Trophoblast cell (in vitro differentiated cells and primary cell): ENCODE measurements at regions not wholly inside any gene's neighbourhood (a gene's known extent, or its start where the extent isn't known, plus 50 kb on each side); places are given as distances from the start of the nearest gene placed in this dataset.

Source experiments
- DNase-seq, 2 donors: peaks; one replicate each; pipeline ENCODE4 v3.0.0-alpha.2; 2016
- H2AFZ ChIP-seq: 2 replicates; pipeline ENCODE4 v1.6.1; 2013; ENCODE audit warnings: low read length, moderate library complexity, mild to moderate bottlenecking; ENCODE audit not compliant: insufficient read depth, poor library complexity
- H2AK5ac ChIP-seq: 2 replicates; pipeline ENCODE4 v1.6.1; 2013; ENCODE audit warnings: mild to moderate bottlenecking, low read length
- H2BK120ac ChIP-seq: 2 replicates; pipeline ENCODE4 v1.6.1; 2013; ENCODE audit warnings: low read length, mild to moderate bottlenecking, moderate library complexity; ENCODE audit not compliant: insufficient read depth, poor library complexity
- H2BK12ac ChIP-seq: 2 replicates; pipeline ENCODE4 v1.6.1; 2013; ENCODE audit warnings: mild to moderate bottlenecking, low read length, moderate library complexity
- H2BK5ac ChIP-seq: 2 replicates; pipeline ENCODE4 v1.6.1; 2013; ENCODE audit warnings: low read length, low read depth, moderate library complexity, mild to moderate bottlenecking; ENCODE audit not compliant: poor library complexity
- H3K14ac ChIP-seq: 2 replicates; pipeline ENCODE4 v1.6.1; 2013; ENCODE audit warnings: mild to moderate bottlenecking, low read length
- H3K18ac ChIP-seq: 2 replicates; pipeline ENCODE4 v1.6.1; 2013; ENCODE audit warnings: mild to moderate bottlenecking, low read length
- H3K23ac ChIP-seq: 2 replicates; pipeline ENCODE4 v1.6.1; 2013; ENCODE audit warnings: low read length
- H3K27ac ChIP-seq: 2 replicates; pipeline ENCODE4 v1.5.1; 2013; ENCODE audit warnings: low read depth, mild to moderate bottlenecking, inconsistent platforms, low read length, moderate library complexity
- H3K27me3 ChIP-seq: 2 replicates; pipeline ENCODE4 v1.6.1; 2013; ENCODE audit warnings: inconsistent platforms, mild to moderate bottlenecking, low read length, moderate library complexity; ENCODE audit not compliant: insufficient read depth
- H3K36me3 ChIP-seq, 2 experiments: 1 replicate in 1 of 2; 2 replicates in 1 of 2; pipeline ENCODE4 v1.6.1; 2013; ENCODE audit warnings: low read length in 2 of 2, mild to moderate bottlenecking in 2 of 2, moderate library complexity in 1 of 2; ENCODE audit not compliant: insufficient read depth in 2 of 2, control insufficient read depth in 1 of 2
- H3K4ac ChIP-seq: 2 replicates; pipeline ENCODE4 v1.6.1; 2013; ENCODE audit warnings: low read depth, mild to moderate bottlenecking, low read length, moderate library complexity
- H3K4me1 ChIP-seq, 2 experiments: 1 replicate in 1 of 2; 2 replicates in 1 of 2; pipeline ENCODE4 v1.6.1; 2013; ENCODE audit warnings: low read length in 2 of 2, mild to moderate bottlenecking in 2 of 2, moderate library complexity in 1 of 2; ENCODE audit not compliant: insufficient read depth in 2 of 2, control insufficient read depth in 1 of 2
- H3K4me2 ChIP-seq: 2 replicates; pipeline ENCODE4 v1.6.1; 2013; ENCODE audit warnings: inconsistent platforms, mild to moderate bottlenecking, low read length, moderate library complexity
- H3K4me3 ChIP-seq: 2 replicates; pipeline ENCODE4 v1.5.1; 2013; ENCODE audit warnings: mild to moderate bottlenecking, low read depth, low read length, inconsistent platforms
- H3K79me1 ChIP-seq: one replicate; pipeline ENCODE4 v1.6.1; 2013; ENCODE audit warnings: low read length
- H3K79me2 ChIP-seq: 2 replicates; pipeline ENCODE4 v1.6.1; 2013; ENCODE audit warnings: low read length, mild to moderate bottlenecking; ENCODE audit not compliant: control insufficient read depth, insufficient read depth, poor library complexity
- H3K9ac ChIP-seq: 2 replicates; pipeline ENCODE4 v1.6.1; 2013; ENCODE audit warnings: mild to moderate bottlenecking, low read length
- H3K9me3 ChIP-seq: 2 replicates; pipeline ENCODE4 v1.6.1; 2013; ENCODE audit warnings: low read depth, mild to moderate bottlenecking, control low read depth, inconsistent platforms, low read length; ENCODE audit not compliant: insufficient read depth
- H4K12ac ChIP-seq: 2 replicates; pipeline ENCODE4 v1.6.1; 2013; ENCODE audit warnings: low read depth, mild to moderate bottlenecking, low read length, moderate library complexity
- H4K8ac ChIP-seq: 2 replicates; pipeline ENCODE4 v1.6.1; 2013; ENCODE audit warnings: low read depth, mild to moderate bottlenecking, low read length, moderate library complexity
- H4K91ac ChIP-seq: one replicate; pipeline ENCODE4 v1.6.1; 2013; ENCODE audit warnings: low read depth, mild to moderate bottlenecking, low read length, moderate library complexity
- WGBS: extraction: QIAGEN DNeasy Blood & Tissue Kit; methylation state at CpG from one replicate; pipeline ENCODE4 v1.1.7; 2013; ENCODE audit warnings: missing lambda C conversion rate; ENCODE audit not compliant: insufficient read length, insufficient coverage; ENCODE audit errors: extremely low coverage; 5-methylcytosine and 5-hydroxymethylcytosine counted together

- H2BK12ac ChIP-seq: no peak overlapping the region
- H3K4me2 ChIP-seq: no peak overlapping the region
- H2BK5ac ChIP-seq: no peak overlapping the region
- no peak overlapping the region for H4K8ac ChIP-seq
- H3K4me1 ChIP-seq: peaks cover 10 to 11% of the 10 kb centered on the region in 2 experiments
- WGBS: no CpG with 5 or more reads among the region's 11 CpGs
- no peak overlapping the region for H4K91ac ChIP-seq
- no peak overlapping the region for H3K18ac ChIP-seq
- H3K9me3 ChIP-seq: no peaks in the 10 kb centered on the region
- H3K4ac ChIP-seq: no peak overlapping the region
- H2AFZ ChIP-seq: no peak overlapping the region
- H2AK5ac ChIP-seq: no peak overlapping the region
- no peaks in the 10 kb centered on the region for H3K79me1 ChIP-seq
- no peak for DNase-seq
- no peak overlapping the region for H3K9ac ChIP-seq
- H3K27ac ChIP-seq: no peak overlapping the region
- H3K4me3 ChIP-seq: no peak overlapping the region
- no peak overlapping the region for H4K12ac ChIP-seq
- H3K79me2 ChIP-seq: no peaks in the 10 kb centered on the region
- H2BK120ac ChIP-seq: no peak overlapping the region
- H3K36me3 ChIP-seq: no peaks in the 10 kb centered on the region
- no peak overlapping the region for H3K23ac ChIP-seq
- H3K14ac ChIP-seq: no peak overlapping the region
- no peaks in the 10 kb centered on the region for H3K27me3 ChIP-seq
Measured at GRCh38 chr22:49147171-49147570, 680.5 kb downstream of the BRD1 start.

- H3K4me1 ChIP-seq: peaks cover 5 to 6% of the 10 kb centered on the region in 2 experiments
- no peak overlapping the region for H2AK5ac ChIP-seq
- H3K27me3 ChIP-seq: no peaks in the 10 kb centered on the region
- H4K12ac ChIP-seq: no peak overlapping the region
- no peak overlapping the region for H4K8ac ChIP-seq
- no peaks in the 10 kb centered on the region for H3K79me1 ChIP-seq
- H2AFZ ChIP-seq: no peak overlapping the region
- H4K91ac ChIP-seq: no peak overlapping the region
- no CpG with 5 or more reads among the region's 6 CpGs for WGBS
- H3K9me3 ChIP-seq: no peaks in the 10 kb centered on the region
- no peak overlapping the region for H3K27ac ChIP-seq
- no peak overlapping the region for H2BK120ac ChIP-seq
- H3K14ac ChIP-seq: no peak overlapping the region
- H3K36me3 ChIP-seq: no peaks in the 10 kb centered on the region
- H3K23ac ChIP-seq: no peak overlapping the region
- H2BK12ac ChIP-seq: no peak overlapping the region
- H3K18ac ChIP-seq: no peak overlapping the region
- H2BK5ac ChIP-seq: no peak overlapping the region
- DNase-seq: no peak
- no peak overlapping the region for H3K4me2 ChIP-seq
- no peak overlapping the region for H3K4ac ChIP-seq
- H3K79me2 ChIP-seq: no peaks in the 10 kb centered on the region
- no peak overlapping the region for H3K4me3 ChIP-seq
- H3K9ac ChIP-seq: no peak overlapping the region
Measured at GRCh38 chr22:49146511-49146910, 681.2 kb downstream of the BRD1 start.

- Histone ChIP-seq H2BK5ac (no peak overlapping the region), H2AFZ (no peak overlapping the region), H3K36me3 (no peaks in the 10 kb centered on the region), H4K8ac (no peak overlapping the region), H2BK12ac (no peak overlapping the region), H4K12ac (no peak overlapping the region), H3K27ac (no peak overlapping the region), H3K9me3 (no peaks in the 10 kb centered on the region), H3K4me2 (no peak overlapping the region), H3K4me3 (no peak overlapping the region), H3K27me3 (no peaks in the 10 kb centered on the region), H3K23ac (no peak overlapping the region), H3K79me2 (no peaks in the 10 kb centered on the region), H3K4me1 (no peaks in the 10 kb centered on the region), H3K18ac (no peak overlapping the region), H4K91ac (no peak overlapping the region), H3K4ac (no peak overlapping the region), H3K79me1 (no peaks in the 10 kb centered on the region), H2BK120ac (no peak overlapping the region), H3K14ac (no peak overlapping the region), H3K9ac (no peak overlapping the region), H2AK5ac (no peak overlapping the region)
- no CpG with 5 or more reads among the region's 3 CpGs for WGBS
- no peak for DNase-seq
Measured at GRCh38 chr22:49143812-49144211, 683.9 kb downstream of the BRD1 start.

- no peak overlapping the region for H3K4me2 ChIP-seq
- DNase-seq: no peak
Measured at GRCh38 chr22:49142891-49143290, 684.8 kb downstream of the BRD1 start.

More at GRCh38 chr22:49142891-49143290, 684.8 kb downstream of the BRD1 start:
- no peak overlapping the region for H2AFZ ChIP-seq
- H2BK120ac ChIP-seq: no peak overlapping the region
- H3K23ac ChIP-seq: no peak overlapping the region
- no peaks in the 10 kb centered on the region for H3K9me3 ChIP-seq
- H3K4ac ChIP-seq: no peak overlapping the region
- H4K8ac ChIP-seq: no peak overlapping the region
- no peaks in the 10 kb centered on the region for H3K36me3 ChIP-seq
- H3K18ac ChIP-seq: no peak overlapping the region
- no peaks in the 10 kb centered on the region for H3K79me2 ChIP-seq
- no peak overlapping the region for H2AK5ac ChIP-seq
- H3K79me1 ChIP-seq: no peaks in the 10 kb centered on the region
- no peaks in the 10 kb centered on the region for H3K4me1 ChIP-seq
- H2BK12ac ChIP-seq: no peak overlapping the region
- no CpG with 5 or more reads among the region's 9 CpGs for WGBS
- H3K27ac ChIP-seq: no peak overlapping the region
- H2BK5ac ChIP-seq: no peak overlapping the region
- H4K91ac ChIP-seq: no peak overlapping the region
- no peak overlapping the region for H4K12ac ChIP-seq
- no peak overlapping the region for H3K4me3 ChIP-seq
- no peak overlapping the region for H3K9ac ChIP-seq
- no peaks in the 10 kb centered on the region for H3K27me3 ChIP-seq
- H3K14ac ChIP-seq: no peak overlapping the region
